ENCODE measurements at regions not wholly inside any gene's neighbourhood (a gene's known extent, or its start where the extent isn't known, plus 50 kb on each side); places are given as distances from the start of the nearest gene placed in this dataset.

- TF ChIP-seq CTCF (IDR thresholded peaks at IDR 0.05; ENCODE audit: insufficient read depth, low read length): no peak
- no peak for TF ChIP-seq POLR2AphosphoS5 (IDR thresholded peaks at IDR 0.05; ENCODE audit: low read depth)
- no peak for TF ChIP-seq SPI1 (IDR thresholded peaks at IDR 0.05; ENCODE audit: borderline replicate concordance, low read depth)
- TF ChIP-seq REST (IDR thresholded peaks at IDR 0.05; ENCODE audit: insufficient replicate concordance, low read depth): no peak
- no peak for TF ChIP-seq GABPA (IDR thresholded peaks at IDR 0.05; ENCODE audit: low read depth)
These were observed 107.5 kb downstream of the CYSLTR2 start for GRCh38 chr13:48761256-48761655.

Measured in HL-60 (cell line).